ENCODE measurements at regions not wholly inside any gene's neighbourhood (a gene's known extent, or its start where the extent isn't known, plus 50 kb on each side); places are given as distances from the start of the nearest gene placed in this dataset.

- Histone ChIP-seq H4K20me1 (ENCODE audit: insufficient read depth, low read length) (no peaks in the 10 kb centered on the region), H3K27me3 (ENCODE audit: low read depth, low read length) (no peaks in the 10 kb centered on the region), H3K4me2 (ENCODE audit: low read length) (no peak overlapping the region), H3K36me3 (replicated peaks; ENCODE audit: low read depth, low read length) (no peaks in the 10 kb centered on the region), H3K9me3 (ENCODE audit: insufficient read depth, low read length) (no peaks in the 10 kb centered on the region), H3K9ac (ENCODE audit: low read length) (no peak overlapping the region), H2AFZ (ENCODE audit: low read depth, low read length) (no peak overlapping the region), H3K4me1 (ENCODE audit: low read length) (no peaks in the 10 kb centered on the region), H3K4me3 (ENCODE audit: low read length) (no peak overlapping the region), H3K79me2 (ENCODE audit: low read length) (no peaks in the 10 kb centered on the region), H3K27ac (ENCODE audit: low read length) (no peak overlapping the region)
- TF ChIP-seq CTCF (IDR thresholded peaks at IDR 0.05; ENCODE audit: low read depth, low read length) (no peak), EZH2phosphoT487 (IDR thresholded peaks at IDR 0.05; ENCODE audit: low read depth) (no peak)
Observed at GRCh38 chr3:153257673-153258351, 95.8 kb downstream of the RAP2B start.

- Histone ChIP-seq H4K20me1 (ENCODE audit: insufficient read depth, low read length) (no peaks in the 10 kb centered on the region), H3K9ac (ENCODE audit: low read length) (no peak overlapping the region), H3K36me3 (replicated peaks; ENCODE audit: low read depth, low read length) (no peaks in the 10 kb centered on the region), H3K27me3 (ENCODE audit: low read depth, low read length) (no peaks in the 10 kb centered on the region), H3K79me2 (ENCODE audit: low read length) (no peaks in the 10 kb centered on the region), H3K4me1 (ENCODE audit: low read length) (no peaks in the 10 kb centered on the region), H3K27ac (ENCODE audit: low read length) (no peak overlapping the region), H3K9me3 (ENCODE audit: insufficient read depth, low read length) (no peaks in the 10 kb centered on the region), H3K4me3 (ENCODE audit: low read length) (no peak overlapping the region), H3K4me2 (ENCODE audit: low read length) (no peak overlapping the region), H2AFZ (ENCODE audit: low read depth, low read length) (0 out of 2 replicates have a peak overlapping the region, but pooled peaks have one; percentile 57)
- TF ChIP-seq CTCF (IDR thresholded peaks at IDR 0.05; ENCODE audit: low read depth, low read length) (no peak), EZH2phosphoT487 (IDR thresholded peaks at IDR 0.05; ENCODE audit: low read depth) (no peak)
Observed at GRCh38 chr3:153259956-153260355, 97.9 kb downstream of the RAP2B start.

DNA sequence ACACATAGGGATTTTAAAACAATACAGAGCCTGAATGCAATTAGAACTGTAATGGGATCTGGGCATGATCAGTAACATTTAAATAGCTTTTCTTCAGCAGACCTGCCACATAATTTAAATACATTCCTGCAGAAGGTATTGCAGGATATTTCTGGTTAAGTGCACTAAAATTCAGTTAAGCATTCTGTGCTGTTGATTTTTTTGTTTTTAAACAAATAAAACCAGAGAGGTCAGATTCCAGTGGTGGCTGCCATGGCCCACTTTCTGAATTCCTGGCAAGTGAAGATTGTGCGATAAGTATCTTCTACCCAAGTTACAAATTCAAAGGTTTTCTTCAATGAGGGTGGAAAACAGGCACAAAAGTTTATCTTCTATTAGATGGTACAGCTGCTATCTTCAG lies 98.7 kb downstream of the RAP2B start:
- Histone ChIP-seq H3K36me3 (replicated peaks; ENCODE audit: low read depth, low read length) (no peaks in the 10 kb centered on the region), H3K27ac (ENCODE audit: low read length) (no peak overlapping the region), H3K9ac (ENCODE audit: low read length) (no peak overlapping the region), H4K20me1 (ENCODE audit: insufficient read depth, low read length) (no peaks in the 10 kb centered on the region), H3K9me3 (ENCODE audit: insufficient read depth, low read length) (no peaks in the 10 kb centered on the region), H3K4me1 (ENCODE audit: low read length) (no peaks in the 10 kb centered on the region), H3K4me3 (ENCODE audit: low read length) (no peak overlapping the region), H3K4me2 (ENCODE audit: low read length) (no peak overlapping the region), H3K27me3 (ENCODE audit: low read depth, low read length) (no peaks in the 10 kb centered on the region), H3K79me2 (ENCODE audit: low read length) (no peaks in the 10 kb centered on the region), H2AFZ (ENCODE audit: low read depth, low read length) (no peak overlapping the region)
- TF ChIP-seq CTCF (IDR thresholded peaks at IDR 0.05; ENCODE audit: low read depth, low read length) (no peak), EZH2phosphoT487 (IDR thresholded peaks at IDR 0.05; ENCODE audit: low read depth) (no peak)

DNA sequence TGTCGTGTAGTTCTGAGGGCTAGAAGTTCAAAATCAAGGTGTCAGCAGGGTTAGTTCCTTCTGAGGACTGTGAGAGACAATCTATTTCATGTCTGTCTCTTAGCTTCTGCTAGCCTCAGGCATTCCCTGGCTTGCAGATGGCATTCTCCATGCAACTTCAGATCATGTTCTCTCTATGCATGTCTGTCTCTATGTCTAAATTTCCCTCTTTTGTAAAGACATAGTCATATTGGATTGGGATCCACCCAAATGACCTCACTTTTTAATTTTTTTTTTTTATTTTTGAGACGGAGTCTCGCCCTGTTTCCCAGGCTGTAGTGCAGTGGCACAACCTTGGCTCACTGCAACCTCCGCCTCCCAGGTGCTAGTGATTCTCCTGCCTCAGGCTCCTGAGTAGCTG lies 104.6 kb downstream of the RAP2B start:
- no peaks in the 10 kb centered on the region for H3K36me3 ChIP-seq (replicated peaks; ENCODE audit: low read depth, low read length)
- H3K9ac ChIP-seq (ENCODE audit: low read length) = no peak overlapping the region
- H3K4me1 ChIP-seq (ENCODE audit: low read length) = no peaks in the 10 kb centered on the region
- no peaks in the 10 kb centered on the region for H3K27me3 ChIP-seq (ENCODE audit: low read depth, low read length)
- no peaks in the 10 kb centered on the region for H3K79me2 ChIP-seq (ENCODE audit: low read length)
- H4K20me1 ChIP-seq (ENCODE audit: insufficient read depth, low read length) = no peaks in the 10 kb centered on the region
- H2AFZ ChIP-seq (ENCODE audit: low read depth, low read length) = no peak overlapping the region
- no peak overlapping the region for H3K4me3 ChIP-seq (ENCODE audit: low read length)
- no peak overlapping the region for H3K4me2 ChIP-seq (ENCODE audit: low read length)
- H3K9me3 ChIP-seq (ENCODE audit: insufficient read depth, low read length) = no peaks in the 10 kb centered on the region
- no peak overlapping the region for H3K27ac ChIP-seq (ENCODE audit: low read length)
- TF ChIP-seq CTCF (IDR thresholded peaks at IDR 0.05; ENCODE audit: low read depth, low read length) (no peak), EZH2phosphoT487 (IDR thresholded peaks at IDR 0.05; ENCODE audit: low read depth) (no peak)
